ENCODE measurements at regions not wholly inside any gene's neighbourhood (a gene's known extent, or its start where the extent isn't known, plus 50 kb on each side); places are given as distances from the start of the nearest gene placed in this dataset.

- no peak overlapping the region for H3K27ac Mint-ChIP-seq (ENCODE audit: unreplicated experiment)
- no peak for DNase-seq
These were observed 85.8 kb downstream of the TAF11L14 start for GRCh38 chr5:17720071-17720470.

DNA sequence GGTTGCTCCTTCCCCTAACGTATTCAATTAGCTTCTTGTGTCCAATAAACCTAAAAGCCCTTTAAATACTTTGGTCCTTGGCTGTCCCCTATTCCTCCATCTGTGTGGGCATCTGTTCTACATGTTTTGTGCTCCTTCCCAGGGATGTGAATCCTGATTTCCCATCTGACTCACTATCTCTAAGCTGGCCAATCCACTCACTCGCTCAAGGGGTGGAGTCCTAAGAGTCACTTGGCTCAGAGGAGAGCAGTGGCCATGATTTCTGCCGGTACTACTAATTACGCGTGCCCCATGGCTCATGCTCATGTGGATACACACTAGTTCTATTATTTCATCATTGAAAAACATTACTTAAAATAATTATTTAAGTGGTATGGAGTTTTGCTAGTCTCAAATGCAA lies 89.6 kb downstream of the TAF11L14 start:
- Mint-ChIP-seq H3K27me3 (ENCODE audit: unreplicated experiment) (peaks cover 3% of the 10 kb centered on the region), H3K36me3 (ENCODE audit: unreplicated experiment) (no peaks in the 10 kb centered on the region), H3K9me3 (ENCODE audit: unreplicated experiment) (peaks cover 4% of the 10 kb centered on the region), H3K4me3 (ENCODE audit: unreplicated experiment) (peak overlapping the region; percentile 12), H3K27ac (ENCODE audit: unreplicated experiment) (peak overlapping the region; percentile 77), H3K4me1 (ENCODE audit: low read depth, unreplicated experiment) (peaks cover 35% of the 10 kb centered on the region)
- peak; percentile 61 for DNase-seq
- TF ChIP-seq CTCF (IDR thresholded peaks at IDR 0.05; ENCODE audit: partially characterized antibody, unreplicated experiment): no peak

More at GRCh38 chr5:17720071-17720470, 85.8 kb downstream of the TAF11L14 start:
- H3K27me3 Mint-ChIP-seq (ENCODE audit: unreplicated experiment): peaks cover 5% of the 10 kb centered on the region
- peaks cover 20% of the 10 kb centered on the region for H3K4me1 Mint-ChIP-seq (ENCODE audit: low read depth, unreplicated experiment)
- no peak for TF ChIP-seq CTCF (IDR thresholded peaks at IDR 0.05; ENCODE audit: partially characterized antibody, unreplicated experiment)
- no peaks in the 10 kb centered on the region for H3K36me3 Mint-ChIP-seq (ENCODE audit: unreplicated experiment)
- no peak overlapping the region for H3K4me3 Mint-ChIP-seq (ENCODE audit: unreplicated experiment)
- peaks cover 4% of the 10 kb centered on the region for H3K9me3 Mint-ChIP-seq (ENCODE audit: unreplicated experiment)

DNA sequence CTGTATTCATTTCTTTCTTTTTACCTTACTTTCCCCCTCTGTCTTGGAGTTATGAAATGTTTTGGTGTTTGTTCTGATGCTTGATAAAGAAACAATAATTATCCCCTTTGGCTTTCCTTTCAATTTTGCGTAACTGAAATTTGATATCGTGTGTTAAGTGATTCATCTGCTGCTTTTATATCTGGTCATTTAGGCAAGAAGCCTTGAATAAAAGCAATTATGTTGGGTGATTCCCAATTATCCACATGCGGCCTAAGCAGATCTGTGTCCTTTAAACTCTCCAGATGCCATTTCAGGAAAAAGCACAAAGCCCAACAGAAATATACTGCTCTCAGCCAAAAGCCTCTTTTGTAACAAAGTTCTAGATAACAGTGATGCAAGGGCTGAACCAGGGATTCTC lies 92.8 kb downstream of the TAF11L14 start:
- peaks cover 4% of the 10 kb centered on the region for H3K9me3 Mint-ChIP-seq (ENCODE audit: unreplicated experiment)
- no peaks in the 10 kb centered on the region for H3K36me3 Mint-ChIP-seq (ENCODE audit: unreplicated experiment)
- DNase-seq: no peak
- peak overlapping the region; percentile 92 for H3K27ac Mint-ChIP-seq (ENCODE audit: unreplicated experiment)
- peaks cover 31% of the 10 kb centered on the region for H3K4me1 Mint-ChIP-seq (ENCODE audit: low read depth, unreplicated experiment)
- H3K27me3 Mint-ChIP-seq (ENCODE audit: unreplicated experiment): peaks cover 3% of the 10 kb centered on the region
- no peak for TF ChIP-seq CTCF (IDR thresholded peaks at IDR 0.05; ENCODE audit: partially characterized antibody, unreplicated experiment)
- H3K4me3 Mint-ChIP-seq (ENCODE audit: unreplicated experiment): no peak overlapping the region

DNA sequence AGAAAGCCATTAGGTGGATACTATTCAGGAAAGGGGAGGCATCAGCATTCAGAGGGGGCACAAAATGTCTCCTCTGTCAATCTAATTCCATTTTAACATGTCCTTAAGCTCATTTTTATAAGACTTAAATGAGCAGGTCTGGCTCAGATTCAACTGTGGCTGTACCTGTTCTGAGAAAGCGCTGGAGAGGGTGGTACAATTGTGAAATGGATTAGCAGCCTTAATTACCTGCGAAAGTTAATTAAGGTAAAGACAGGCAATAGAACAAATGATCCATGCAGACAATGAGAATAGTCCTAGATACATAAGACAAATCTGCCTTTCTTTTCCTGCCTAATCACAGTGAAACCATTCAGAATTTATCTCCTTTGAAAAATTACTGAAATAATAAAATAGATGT lies 96.2 kb downstream of the TAF11L14 start:
- TF ChIP-seq CTCF (IDR thresholded peaks at IDR 0.05; ENCODE audit: partially characterized antibody, unreplicated experiment): no peak
- no peaks in the 10 kb centered on the region for H3K9me3 Mint-ChIP-seq (ENCODE audit: unreplicated experiment)
- peaks cover 27% of the 10 kb centered on the region for H3K4me1 Mint-ChIP-seq (ENCODE audit: low read depth, unreplicated experiment)
- H3K36me3 Mint-ChIP-seq (ENCODE audit: unreplicated experiment): no peaks in the 10 kb centered on the region
- no peak overlapping the region for H3K4me3 Mint-ChIP-seq (ENCODE audit: unreplicated experiment)
- no peak overlapping the region for H3K27ac Mint-ChIP-seq (ENCODE audit: unreplicated experiment)
- DNase-seq: no peak
- no peaks in the 10 kb centered on the region for H3K27me3 Mint-ChIP-seq (ENCODE audit: unreplicated experiment)

GRCh38 chr5:17732351-17732923 lies 98.2 kb downstream of the TAF11L14 start:
- TF ChIP-seq CTCF (IDR thresholded peaks at IDR 0.05; ENCODE audit: partially characterized antibody, unreplicated experiment): no peak
- Mint-ChIP-seq H3K27me3 (ENCODE audit: unreplicated experiment) (no peaks in the 10 kb centered on the region), H3K4me3 (ENCODE audit: unreplicated experiment) (no peak overlapping the region), H3K4me1 (ENCODE audit: low read depth, unreplicated experiment) (peaks cover 20% of the 10 kb centered on the region), H3K36me3 (ENCODE audit: unreplicated experiment) (no peaks in the 10 kb centered on the region), H3K9me3 (ENCODE audit: unreplicated experiment) (no peaks in the 10 kb centered on the region), H3K27ac (ENCODE audit: unreplicated experiment) (peak overlapping the region; percentile 20)
- no peak for DNase-seq

Data from glutamatergic neuron (in vitro differentiated cells).